Gastrocnemius medialis (tissue), 4 donors: ENCODE measurements at regions not wholly inside any gene's neighbourhood (a gene's known extent, or its start where the extent isn't known, plus 50 kb on each side); places are given as distances from the start of the nearest gene placed in this dataset.

Experiments used
- POLR2A ChIP-seq, 2 donors: fragments of 450-650 bp; IDR thresholded peaks; one replicate each; pipeline ENCODE4 v1.6.1; 2017; ENCODE audit warnings: antibody characterized with exemption in 2 of 2, mild to moderate bottlenecking in 2 of 2, moderate library complexity in 2 of 2
- TF ChIP-seq, protein P1 (sequence below), 5 experiments: fragments of 450-650 bp in 3 of 5; fragments of 200-600 bp in 2 of 5; sonication (generic) in 2 of 5; IDR thresholded peaks in 4 of 5; conservative IDR thresholded peaks in 1 of 5; 1 replicate in 4 of 5; 2 replicates in 1 of 5; pipeline ENCODE4 v1.5.1; 2016 to 2019; ENCODE audit warnings: antibody characterized with exemption in 5 of 5, mild to moderate bottlenecking in 3 of 5, moderate library complexity in 3 of 5

- TF ChIP-seq, protein P1, sequence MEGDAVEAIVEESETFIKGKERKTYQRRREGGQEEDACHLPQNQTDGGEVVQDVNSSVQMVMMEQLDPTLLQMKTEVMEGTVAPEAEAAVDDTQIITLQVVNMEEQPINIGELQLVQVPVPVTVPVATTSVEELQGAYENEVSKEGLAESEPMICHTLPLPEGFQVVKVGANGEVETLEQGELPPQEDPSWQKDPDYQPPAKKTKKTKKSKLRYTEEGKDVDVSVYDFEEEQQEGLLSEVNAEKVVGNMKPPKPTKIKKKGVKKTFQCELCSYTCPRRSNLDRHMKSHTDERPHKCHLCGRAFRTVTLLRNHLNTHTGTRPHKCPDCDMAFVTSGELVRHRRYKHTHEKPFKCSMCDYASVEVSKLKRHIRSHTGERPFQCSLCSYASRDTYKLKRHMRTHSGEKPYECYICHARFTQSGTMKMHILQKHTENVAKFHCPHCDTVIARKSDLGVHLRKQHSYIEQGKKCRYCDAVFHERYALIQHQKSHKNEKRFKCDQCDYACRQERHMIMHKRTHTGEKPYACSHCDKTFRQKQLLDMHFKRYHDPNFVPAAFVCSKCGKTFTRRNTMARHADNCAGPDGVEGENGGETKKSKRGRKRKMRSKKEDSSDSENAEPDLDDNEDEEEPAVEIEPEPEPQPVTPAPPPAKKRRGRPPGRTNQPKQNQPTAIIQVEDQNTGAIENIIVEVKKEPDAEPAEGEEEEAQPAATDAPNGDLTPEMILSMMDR (IDR thresholded peaks at IDR 0.05 in 4 of 5, conservative IDR thresholded peaks at IDR 0.05 in 1 of 5), result no peak
- TF ChIP-seq POLR2A (IDR thresholded peaks at IDR 0.05), result no peak
These were observed 817.5 kb downstream of the CDH11 start for GRCh38 chr16:64304396-64304795.
